Stimulated activated CD8-positive, alpha-beta memory T cell treated with anti-CD3 and anti-CD28 coated beads, Interleukin-4, amount 100 ng/mL, for 24 hours (primary cell): ENCODE measurements at regions not wholly inside any gene's neighbourhood (a gene's known extent, or its start where the extent isn't known, plus 50 kb on each side); places are given as distances from the start of the nearest gene placed in this dataset.

Experiments
- DNase-seq: peaks from one replicate; pipeline ENCODE4 v3.0.0-alpha.2; 2020; ENCODE audit warnings: low read depth

DNA sequence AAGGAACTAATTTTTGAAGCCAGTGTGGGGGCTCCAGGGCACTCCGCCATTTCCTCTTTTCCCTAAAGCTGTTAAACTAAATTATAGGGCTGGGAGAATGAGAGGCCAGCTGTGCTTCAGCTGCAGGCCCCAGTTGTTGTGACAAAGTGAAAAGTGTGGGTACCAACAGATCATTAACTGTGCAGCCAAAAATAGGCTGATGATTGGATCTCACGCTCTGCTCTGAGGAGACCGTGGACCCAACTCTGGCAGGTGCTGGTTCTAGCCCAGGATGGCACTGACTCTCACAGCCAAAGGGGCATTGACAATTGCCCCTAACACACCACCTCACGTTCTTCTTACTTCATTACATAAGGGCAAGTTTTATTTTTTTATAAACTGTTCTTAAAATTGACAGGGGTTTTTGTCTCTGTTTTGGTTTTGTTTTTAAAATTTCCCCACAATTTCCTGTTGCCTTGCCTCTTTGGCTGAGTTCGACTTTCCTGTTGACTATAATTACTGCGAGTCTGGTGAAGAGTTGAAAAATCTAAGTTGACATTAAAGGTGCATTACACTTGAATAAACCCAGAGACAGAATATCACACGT, 391.0 kb downstream of the FGF9 start:
- DNase-seq, result no peak

DNA sequence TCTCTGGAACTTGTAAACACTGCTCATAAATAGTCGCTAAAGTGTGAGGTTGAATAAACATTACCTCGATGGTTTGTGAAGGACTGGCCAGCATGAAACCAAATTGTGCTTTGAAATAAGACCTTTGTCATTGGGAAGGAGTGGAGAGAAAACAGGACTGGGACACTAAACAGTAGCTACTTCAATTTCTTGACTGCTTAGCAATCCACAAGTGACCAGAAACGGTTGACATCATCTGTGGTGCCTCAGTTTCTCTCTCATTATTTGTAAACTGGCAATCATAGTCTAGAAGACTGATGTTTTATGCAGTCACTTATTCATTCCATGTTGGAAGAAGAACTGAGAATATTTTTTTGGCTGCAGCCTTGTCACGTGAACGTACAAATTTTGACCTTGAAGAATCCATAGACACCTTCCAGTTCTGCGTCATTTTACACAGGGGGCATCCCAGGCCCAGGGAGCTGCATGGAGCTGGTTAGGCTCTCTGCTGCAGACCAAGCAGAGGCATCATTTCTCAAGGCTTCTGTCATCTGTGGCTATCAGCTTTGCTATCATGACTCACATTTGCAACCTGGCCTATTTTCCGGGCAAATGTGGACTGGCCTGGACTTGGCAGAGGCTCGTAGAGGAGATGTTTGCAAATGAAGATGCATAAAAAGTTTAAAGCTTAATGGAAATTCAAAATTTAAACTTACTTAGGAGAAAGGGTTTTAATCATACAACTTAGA, 391.8 kb downstream of the FGF9 start:
- no peak for DNase-seq

DNA sequence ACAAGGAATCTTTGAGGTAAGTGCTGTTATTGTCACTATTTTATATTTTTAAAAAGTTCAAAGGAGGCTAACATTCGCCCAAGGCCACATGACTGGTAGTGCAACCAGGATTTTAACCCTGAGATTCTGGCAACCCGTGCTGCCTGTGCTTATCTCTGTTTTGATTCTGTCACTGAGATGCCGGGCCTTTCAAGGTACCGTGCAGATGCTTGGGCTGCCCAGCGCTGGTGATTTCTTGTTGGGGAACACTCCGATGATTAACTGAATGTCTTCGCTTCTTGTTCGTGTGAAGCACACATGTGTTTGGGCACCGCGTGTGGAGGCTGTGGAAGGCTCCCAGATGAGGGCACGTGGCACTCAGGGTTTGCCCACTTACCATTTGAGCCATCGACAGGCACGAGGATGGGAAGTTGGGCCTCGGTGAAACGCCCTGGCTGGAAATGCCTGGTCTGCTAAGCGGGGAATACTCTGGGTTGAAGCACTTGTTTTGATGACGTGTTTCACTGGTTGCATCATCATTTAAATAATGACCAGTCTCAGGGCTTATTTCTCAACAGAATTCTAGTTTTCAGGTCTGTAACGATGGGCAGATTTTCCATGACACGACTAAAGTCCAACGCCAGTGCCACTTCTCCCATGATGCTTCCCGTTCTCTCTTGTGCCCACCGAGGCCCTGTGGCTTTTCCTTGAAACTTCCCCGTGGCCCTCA, 392.7 kb downstream of the FGF9 start:
- no peak for DNase-seq

DNA sequence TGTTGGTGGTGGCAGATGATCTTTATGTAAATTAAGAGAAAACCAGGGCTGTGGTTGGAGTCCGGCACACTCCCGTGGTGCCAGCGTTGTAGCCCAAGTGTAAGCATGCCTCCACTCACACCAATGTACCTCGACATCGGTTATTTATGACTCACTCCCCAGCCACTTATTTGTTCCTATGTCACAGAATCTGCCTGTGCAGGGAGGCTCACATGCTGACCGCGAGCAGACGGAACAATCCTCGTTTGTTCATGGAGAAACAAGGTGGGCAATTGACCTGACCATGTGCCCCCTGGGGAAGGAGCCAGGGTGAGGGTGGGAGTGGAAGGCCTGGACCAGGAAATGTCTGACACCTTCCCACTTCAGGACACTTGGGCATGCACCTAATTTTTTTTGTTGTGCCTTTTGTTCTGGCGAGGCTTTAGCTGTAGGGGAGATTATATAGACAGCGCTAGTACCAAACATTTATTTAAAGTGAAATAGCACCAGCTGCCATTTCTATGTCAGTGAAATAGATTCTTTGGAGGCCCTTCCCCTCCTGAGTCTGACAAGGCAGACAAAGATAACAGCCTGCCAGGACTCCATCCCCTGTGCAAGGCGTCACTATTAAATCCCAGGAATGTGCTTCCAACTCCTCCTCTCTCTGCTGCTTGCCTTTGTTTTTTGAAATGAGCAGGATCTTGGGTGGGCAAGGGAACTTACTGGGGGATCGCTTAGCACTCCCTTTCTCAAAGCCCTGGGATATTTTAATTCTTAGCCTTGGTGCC, 394.2 kb downstream of the FGF9 start:
- no peak for DNase-seq

DNA sequence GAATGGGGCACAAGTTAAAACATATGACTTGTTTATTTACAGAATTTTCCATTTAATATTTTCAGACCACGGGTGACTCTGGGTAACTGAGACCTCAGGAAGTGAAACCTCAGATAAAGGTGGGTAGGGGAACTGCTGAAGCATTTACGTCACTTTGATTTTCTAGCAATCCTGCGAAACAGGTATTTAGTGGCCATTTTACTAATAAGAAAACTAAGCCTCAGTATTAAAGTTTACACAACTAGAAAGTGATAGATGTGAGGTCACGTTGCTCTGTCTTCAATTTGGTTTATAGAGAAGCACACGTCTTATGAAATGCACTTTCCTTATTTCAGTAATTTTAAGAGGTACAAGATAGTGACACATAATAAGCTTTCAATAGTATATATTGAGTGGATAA, 402.8 kb downstream of the FGF9 start:
- no peak for DNase-seq

DNA sequence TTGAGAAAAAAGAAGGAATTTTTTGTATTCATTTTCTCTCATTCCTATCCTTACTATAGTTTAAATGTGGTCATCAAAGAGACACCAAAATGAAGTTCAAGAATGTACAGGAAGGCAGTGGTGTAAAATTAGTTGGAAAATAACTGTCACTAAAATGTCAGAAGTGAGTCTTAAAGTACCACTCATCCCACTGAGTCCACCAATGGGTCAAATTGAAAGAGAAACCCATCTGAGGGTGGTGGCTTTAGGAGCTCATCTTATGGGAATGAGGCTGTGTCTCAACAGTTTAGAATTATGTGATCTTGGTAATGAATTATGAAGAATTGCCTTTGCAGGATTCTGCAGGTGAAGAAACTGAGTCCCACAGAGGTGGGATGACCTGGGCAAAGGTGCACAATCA, 403.5 kb downstream of the FGF9 start:
- DNase-seq, result no peak

DNA sequence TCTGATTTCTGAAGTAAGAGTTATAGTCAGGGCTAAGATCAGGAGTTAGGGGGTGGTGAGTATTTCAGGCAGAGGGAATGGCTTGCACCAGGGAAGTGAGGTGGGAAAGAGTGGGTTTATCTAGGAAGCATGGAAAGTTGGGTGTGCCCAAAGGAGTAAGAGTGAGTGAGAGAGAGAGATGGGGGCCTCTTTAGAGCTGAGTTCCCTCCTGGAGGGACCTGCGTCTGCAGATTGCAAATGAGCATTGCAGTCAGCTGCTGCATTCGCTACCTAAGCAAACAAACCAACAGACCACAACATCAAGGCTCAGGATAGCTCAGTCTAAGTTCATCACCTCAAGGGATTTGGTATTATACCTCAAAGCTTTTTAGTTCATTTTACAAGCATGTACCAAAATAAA, 405.8 kb downstream of the FGF9 start:
- DNase-seq, result no peak

DNA sequence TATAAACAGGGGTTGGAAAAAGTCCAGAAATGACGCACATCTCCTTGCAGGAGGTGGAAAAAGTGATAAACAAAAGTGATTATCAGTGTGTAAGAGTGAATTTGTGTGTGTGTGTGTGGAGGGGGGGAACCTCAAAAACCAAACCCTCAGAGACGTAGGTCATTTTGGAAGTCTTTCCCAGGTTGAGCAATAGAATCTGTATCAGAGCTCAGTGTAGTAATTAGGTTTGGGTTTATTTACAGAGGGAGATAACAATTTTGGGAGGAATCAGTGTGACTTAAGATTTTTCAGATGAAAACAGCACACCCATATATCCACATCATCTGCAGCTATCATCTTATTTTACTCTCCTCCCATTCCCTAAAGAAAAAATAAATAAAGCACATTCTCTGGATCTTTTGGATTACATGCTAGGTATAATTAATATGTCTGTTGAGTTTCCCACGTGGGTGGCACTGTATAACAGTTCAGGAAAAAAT, 406.4 kb downstream of the FGF9 start:
- DNase-seq, result no peak

DNA sequence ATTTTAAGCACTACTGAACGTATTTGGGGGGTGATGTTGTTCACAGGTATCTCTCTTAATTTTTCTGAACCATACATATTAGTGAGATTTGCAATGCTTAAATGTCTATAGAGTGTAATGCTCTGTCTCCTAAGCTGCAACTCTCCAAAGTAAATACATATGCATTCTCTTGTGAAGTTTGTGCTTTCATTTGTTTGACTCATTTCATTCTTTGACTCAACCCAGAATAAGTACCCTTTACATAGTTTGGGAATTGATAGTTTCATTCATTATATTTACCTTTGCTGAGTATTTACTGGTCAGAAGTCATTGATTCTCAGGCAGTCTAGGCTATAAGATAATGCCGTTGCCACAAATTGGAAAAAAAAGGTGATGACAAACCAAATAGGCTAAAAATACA, 406.9 kb downstream of the FGF9 start:
- DNase-seq, result no peak

DNA sequence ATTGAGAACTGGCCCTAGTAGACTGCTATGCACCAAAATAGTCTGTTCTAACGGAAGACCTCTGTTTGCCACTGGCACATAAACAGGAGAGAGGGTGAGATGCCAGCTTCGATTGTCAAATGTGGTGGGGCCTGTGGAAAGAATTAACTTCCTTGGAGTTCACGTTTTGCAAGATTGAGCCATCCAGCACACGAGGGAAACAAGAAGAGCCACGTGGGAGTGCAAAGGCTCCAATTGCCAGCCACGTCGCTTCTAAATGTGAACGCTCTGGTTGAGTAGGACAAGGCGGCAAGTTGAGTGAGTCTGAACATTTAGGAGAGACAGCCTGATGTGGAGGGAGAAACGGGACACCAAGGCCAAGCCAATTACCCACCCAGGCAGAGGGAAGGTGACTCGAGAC, 409.1 kb downstream of the FGF9 start:
- no peak for DNase-seq

DNA sequence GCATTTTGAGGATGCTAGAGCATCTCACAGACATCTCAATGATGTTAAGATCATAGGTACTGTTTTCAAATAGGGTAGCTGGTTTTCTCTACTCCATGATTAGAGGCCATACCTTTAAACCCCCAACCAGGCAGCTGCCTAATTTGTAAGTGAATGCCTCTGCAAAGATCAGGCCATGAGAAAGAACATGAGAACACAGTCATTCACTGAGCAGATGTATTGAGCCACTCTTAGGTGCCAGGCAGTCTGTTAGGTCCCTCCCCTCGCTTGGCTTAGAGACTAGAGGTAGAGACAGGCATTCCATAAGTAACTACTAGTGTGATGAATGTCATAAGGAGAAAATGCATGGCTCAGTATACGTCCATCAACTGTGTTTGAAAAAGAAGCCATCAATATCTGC, 410.0 kb downstream of the FGF9 start:
- no peak for DNase-seq

DNA sequence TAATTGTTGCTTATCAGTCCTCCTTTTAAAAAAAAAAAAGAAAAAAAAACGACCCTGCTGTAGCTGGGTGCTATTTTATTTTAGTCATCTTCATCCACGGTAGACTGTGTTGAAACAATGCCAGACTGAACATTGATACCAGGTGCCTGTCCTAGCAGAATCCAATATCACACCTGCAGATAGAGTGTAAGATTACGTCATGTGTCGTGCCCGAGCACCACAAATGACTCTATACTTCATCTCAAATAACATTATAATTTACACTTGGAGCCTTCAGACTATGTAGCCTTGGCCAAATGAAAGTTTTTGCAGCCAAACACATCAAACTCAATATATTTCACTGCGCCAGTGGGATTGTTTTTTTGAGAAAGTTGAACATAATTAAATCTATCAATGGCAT, 410.6 kb downstream of the FGF9 start:
- no peak for DNase-seq

DNA sequence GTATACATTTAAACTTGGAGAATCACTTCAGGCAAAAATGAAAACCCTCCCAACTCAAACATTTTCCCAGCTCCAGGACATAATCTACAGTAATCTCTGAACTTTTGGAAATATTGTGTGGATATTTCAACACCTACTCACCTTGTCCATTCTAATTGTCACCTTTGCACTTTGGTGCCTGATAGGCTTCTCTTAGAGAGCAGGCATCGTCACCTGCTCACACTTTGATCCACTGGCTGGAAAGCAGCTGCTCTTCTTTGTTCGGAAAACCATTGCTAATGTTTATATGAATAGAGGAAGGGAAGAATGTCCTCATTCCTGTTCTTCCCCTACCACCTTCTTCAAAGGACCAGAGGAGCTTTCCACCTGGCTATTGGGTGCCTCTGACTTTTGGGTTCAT, 411.2 kb downstream of the FGF9 start:
- DNase-seq, result no peak

DNA sequence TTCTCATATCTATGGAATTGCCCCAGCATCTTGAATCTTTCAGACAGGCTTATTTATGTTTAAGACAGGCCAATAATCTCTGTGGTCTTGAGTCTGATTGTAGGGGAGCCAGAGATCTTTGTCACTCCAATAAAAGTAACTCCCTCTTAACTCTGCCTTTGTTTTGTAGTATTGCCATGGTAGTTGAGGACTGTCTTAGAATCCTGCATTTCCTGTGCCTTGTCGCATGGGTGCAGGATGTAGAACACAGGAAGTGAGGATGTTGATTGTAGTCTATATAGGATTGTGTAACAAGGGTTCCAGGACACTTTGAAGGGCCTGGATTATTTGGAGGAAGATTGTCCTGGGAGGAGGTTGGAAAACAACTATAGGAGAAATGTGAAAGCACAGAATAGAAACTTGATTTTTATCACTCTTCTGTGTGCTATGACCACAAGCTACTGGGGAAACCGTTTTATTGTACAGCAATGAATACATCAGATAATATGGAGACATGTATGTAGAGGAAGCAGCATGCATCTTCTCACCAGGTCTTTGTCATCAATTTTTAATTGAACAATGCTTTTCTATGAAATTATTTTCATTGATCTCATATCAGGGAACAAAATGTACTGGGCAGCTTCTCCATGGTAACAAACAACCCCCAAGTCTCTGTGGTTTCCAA, 411.7 kb downstream of the FGF9 start:
- no peak for DNase-seq

DNA sequence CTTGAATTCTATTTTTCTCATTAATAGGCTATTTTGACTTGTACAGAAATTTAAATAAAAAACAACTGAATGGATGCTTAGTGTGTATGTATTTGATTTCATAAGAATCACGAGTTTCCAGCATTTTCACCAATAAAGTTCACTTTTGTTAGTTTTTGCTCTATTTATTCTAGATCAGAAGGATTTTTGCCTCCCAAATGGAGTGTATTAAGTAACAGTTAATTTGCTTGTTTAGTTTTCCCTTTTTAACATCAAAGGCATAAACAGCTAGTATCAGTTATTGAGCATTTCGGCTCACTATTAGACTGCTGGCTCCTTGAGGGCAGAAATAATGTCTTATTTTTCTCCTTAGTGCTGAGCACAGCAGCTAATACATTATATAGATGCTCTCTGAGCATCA, 414.1 kb downstream of the FGF9 start:
- DNase-seq, result no peak

DNA sequence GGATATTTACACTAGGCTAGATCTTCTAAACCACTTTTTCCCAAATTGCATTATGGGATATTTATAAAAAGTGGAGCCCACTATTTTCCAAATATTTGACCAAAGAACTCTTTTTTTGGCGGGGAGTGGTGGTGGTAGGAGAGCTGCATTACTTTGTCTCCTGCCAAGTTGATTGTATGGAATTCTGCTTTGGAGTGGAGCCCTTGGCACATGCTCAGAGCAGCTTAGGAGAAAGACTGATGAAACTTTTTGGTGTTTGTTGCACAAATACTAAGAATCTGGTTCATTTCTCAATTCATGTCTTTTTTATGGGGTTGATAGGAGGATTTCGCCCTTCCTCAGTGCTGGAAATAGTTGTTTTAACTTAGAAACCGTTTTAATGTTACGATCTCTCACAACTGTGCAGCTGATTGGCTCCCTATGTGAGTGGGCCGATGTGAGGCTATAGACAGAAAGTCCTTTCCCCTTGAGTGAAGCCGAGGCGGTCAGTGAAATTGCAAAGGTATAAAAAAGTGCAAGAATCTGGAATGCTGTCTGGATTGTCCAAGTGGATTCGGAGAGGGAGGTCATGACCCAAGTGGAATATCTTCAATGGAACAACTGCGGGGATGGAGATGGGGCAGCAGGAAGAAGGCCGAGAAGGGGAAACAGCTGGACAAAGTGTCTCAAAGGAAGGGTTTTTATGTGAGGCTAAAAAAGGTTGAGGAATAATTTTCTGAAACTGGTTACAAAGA, 415.9 kb downstream of the FGF9 start:
- no peak for DNase-seq

DNA sequence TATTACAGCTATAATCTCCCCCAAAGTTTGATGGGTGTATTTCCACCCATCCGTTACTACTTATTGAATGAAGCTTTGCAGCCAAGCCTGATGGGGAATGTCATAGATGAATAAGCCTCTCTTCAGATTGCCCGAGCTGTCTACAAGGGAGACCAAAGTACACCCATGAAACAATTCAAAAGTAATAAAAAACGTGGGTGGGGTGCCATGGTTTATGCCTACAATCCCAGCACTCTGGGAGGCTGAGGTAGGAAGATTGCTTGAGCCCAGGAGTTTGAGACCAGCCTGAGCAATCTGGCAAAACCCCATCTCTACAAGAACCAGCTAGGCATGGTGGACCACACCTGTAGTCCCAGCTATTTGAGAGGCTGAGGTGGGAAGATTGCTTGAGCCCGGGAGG, 419.2 kb downstream of the FGF9 start:
- no peak for DNase-seq

DNA sequence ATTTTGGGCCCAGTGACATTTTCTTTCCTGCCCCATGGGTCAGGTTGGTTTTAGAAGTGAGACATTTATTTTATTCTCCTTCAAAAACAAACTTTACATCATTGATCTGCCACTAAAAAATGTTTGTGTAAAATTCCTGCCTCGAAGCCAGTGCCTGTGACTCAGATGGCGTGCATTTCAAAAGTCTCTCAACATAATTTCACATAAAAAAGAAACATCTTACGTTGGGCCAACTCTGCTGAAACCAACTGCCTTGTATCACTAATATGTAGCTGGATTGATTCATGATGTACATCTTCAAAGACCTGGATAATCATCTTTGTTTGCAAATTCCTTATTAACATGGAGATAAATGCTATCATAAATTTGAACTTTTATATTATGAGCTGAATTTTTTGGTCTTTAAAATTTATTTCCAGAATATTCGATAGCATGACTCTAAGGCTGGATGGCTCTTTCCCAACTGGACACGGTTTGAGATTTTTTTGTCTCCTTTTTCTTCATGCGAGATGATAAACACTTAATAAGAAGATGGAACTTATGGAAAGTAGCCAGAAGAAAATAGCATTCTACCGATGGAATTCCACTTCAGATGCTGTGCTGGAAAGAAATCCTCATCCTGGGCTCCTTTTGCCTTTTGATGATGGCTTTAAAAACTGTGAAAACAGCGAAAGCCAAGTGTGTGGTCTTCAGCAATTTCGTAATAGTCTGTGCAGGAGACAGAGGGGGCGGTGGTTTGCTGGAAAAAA, 420.5 kb downstream of the FGF9 start:
- no peak for DNase-seq

DNA sequence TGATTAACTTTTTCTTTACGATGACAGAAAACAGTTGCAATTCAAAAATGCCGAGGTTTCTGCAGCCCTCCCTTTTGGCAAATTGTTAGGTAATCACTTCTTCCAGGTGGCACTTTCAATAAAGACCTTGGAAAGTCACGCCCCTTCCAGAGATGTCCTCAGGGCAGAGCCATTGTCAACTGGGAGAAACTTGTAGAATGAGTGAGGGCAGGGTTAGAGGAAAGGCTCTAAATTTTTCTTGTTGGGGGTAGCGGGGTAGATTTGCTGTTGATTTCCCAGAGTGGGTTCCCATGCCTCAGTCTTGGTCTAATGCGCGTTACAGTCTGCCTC, 421.1 kb downstream of the FGF9 start:
- DNase-seq, result no peak

DNA sequence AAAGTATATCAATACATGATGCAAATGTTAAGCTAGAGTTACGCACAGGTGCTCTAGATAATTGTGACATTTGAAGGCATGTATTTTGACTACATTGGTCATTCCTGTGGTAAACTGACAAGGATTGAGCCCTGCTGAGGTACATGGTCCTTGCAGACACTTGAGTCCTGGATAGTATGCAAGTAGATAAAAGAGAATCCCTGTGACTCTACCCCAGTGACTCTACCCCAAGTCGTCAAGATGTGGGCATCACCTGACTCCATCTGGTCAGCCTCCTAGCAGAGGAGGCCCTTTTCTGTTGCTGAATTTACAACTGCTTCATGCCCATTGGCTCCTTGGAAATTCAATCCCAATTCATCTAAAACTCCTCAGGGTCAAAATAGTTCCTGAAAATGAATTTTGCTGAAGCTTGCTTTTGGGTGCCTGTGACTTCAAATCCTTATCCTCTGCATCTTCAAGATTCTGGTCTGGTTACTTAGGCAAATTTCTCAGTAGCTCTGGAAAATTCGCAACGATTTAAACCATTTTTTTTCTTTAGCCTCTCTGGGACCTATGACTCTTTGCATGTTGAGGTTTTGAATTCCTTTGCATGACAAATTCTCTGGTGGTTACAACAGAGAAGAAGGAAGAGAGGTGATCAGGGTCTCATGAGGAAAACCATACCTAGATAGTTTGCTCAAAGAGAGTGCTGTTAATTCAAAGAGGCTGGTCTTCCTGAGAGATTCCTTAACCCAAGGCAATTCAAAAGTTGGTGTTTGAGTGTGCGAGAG, 422.1 kb downstream of the FGF9 start:
- no peak for DNase-seq
